GM10248 (cell line): ENCODE measurements at regions not wholly inside any gene's neighbourhood (a gene's known extent, or its start where the extent isn't known, plus 50 kb on each side); places are given as distances from the start of the nearest gene placed in this dataset.

Experiments
- CTCF ChIA-PET: fragments of 300-600 bp; sonication (Branson Sonifier 250); formaldehyde crosslinking; extraction: SDS; loops from one replicate; lab custom pipeline; 2021; ENCODE audit warnings: antibody characterized with exemption; lab: Yijun Ruan, JAX
- POLR2A ChIA-PET: fragments of 350-650 bp; sonication (Branson Sonifier 250); formaldehyde crosslinking; extraction: SDS; loops from one replicate; lab custom pipeline; 2020; ENCODE audit warnings: antibody characterized with exemption; lab: Yijun Ruan, JAX
- DNase-seq: peaks from one replicate; pipeline ENCODE4 v3.0.0; 2012; ENCODE audit errors: extremely low spot score
- TF ChIP-seq, protein P1 (sequence below): IDR thresholded peaks from 2 replicates; pipeline ENCODE4 v1.5.1; 2012; ENCODE audit warnings: mild to moderate bottlenecking, low read depth; ENCODE audit errors: extremely low read depth, missing control alignments, control extremely low read depth

DNA sequence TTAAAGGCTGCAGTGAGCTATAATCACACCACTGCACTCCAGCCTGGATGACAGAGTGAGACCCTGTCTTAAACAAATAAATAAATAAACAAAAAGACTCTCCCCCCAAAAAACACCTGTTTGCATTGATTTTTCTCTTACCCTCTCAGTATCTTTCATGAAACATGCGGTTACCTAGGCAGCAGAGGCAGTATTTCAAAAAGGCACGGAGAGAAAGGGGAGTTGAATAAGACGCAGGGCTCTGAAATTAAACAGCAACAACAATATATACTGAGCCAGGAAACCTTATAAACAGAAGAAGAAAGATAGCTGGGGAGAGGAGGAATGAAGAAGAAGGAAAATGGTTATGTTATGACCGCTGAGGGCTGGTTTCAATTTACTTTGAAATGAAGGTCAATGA lies 277.6 kb downstream of the BTG1 start:
- ChIA-PET POLR2A (no interaction called here), CTCF (interaction anchor here (1.9 kb wide), 1 partner anchor 14 kb away, joined by 4 read pairs; no protein-coding TSS in a partner anchor)
- no peak for DNase-seq
- TF ChIP-seq, protein P1, sequence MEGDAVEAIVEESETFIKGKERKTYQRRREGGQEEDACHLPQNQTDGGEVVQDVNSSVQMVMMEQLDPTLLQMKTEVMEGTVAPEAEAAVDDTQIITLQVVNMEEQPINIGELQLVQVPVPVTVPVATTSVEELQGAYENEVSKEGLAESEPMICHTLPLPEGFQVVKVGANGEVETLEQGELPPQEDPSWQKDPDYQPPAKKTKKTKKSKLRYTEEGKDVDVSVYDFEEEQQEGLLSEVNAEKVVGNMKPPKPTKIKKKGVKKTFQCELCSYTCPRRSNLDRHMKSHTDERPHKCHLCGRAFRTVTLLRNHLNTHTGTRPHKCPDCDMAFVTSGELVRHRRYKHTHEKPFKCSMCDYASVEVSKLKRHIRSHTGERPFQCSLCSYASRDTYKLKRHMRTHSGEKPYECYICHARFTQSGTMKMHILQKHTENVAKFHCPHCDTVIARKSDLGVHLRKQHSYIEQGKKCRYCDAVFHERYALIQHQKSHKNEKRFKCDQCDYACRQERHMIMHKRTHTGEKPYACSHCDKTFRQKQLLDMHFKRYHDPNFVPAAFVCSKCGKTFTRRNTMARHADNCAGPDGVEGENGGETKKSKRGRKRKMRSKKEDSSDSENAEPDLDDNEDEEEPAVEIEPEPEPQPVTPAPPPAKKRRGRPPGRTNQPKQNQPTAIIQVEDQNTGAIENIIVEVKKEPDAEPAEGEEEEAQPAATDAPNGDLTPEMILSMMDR, result no peak

GRCh38 chr12:91866566-91866965 lies 279.1 kb downstream of the BTG1 start:
- CTCF ChIA-PET, result interaction anchor here (1.0 to 1.9 kb wide), 3 partner anchors 16 to 55 kb away, joined by 3 to 5 read pairs (median 4); no protein-coding TSS in a partner anchor
- TF ChIP-seq, protein P1, result no peak
- POLR2A ChIA-PET, result no interaction called here
- DNase-seq, result no peak

DNA sequence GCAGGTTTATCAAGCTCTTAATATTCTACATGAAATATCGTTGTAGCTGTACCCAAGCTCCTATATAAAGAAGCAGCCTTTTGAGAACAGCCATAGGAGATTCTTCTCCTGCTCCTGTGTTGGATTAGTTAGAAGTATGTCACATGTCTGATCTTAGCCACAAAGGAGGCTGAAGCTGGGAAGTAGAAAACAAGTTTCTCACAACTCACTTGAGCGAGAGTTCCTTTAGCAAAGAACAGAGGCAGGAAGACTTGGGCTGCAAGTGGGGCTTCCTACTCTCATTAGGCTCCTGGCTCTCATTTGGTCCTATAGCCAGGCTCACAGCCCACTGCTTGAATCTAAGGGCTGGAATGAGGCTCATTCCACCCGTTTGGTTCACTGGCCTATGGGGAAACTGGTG lies 281.9 kb downstream of the BTG1 start:
- TF ChIP-seq, protein P1, result no peak
- ChIA-PET POLR2A (no interaction called here), CTCF (interaction anchor here (1.1 to 1.6 kb wide), 3 partner anchors 11 to 498 kb away, joined by 3 to 4 read pairs (median 3); no protein-coding TSS in a partner anchor)
- DNase-seq, result no peak

DNA sequence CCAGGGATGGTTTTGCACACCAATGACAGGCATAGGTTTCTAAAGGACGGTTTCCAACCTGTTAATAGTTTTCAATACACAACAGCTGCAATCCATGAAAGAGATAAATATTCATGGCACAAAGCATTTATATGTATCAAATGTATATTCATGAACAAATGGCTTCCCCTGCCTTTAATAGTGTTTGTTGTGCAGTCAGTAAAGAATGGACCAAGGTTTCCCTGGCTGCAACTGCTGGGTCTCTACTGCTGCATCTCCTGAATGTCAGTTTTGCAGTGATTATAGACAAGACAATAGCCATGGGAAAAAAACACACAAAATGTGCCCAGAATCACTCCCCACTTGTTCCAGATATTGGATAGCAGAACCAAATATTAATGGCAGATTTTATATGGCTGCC lies 284.1 kb downstream of the BTG1 start:
- CTCF ChIA-PET, result no interaction called here

GRCh38 chr12:91859347-91859746 lies 286.3 kb downstream of the BTG1 start:
- TF ChIP-seq, protein P1, result no peak
- POLR2A ChIA-PET, result no interaction called here
- CTCF ChIA-PET, result interaction anchor here (1.1 kb wide), 1 partner anchor 24 kb away, joined by 3 read pairs; no protein-coding TSS in a partner anchor
- DNase-seq, result no peak

More for the DNA sequence above, 284.1 kb downstream of the BTG1 start:
- TF ChIP-seq, protein P1, result no peak
- DNase-seq, result no peak
- POLR2A ChIA-PET, result no interaction called here

GRCh38 chr12:91857813-91858542 lies 287.7 kb downstream of the BTG1 start:
- ChIA-PET CTCF (interaction anchor here (2.1 kb wide), 1 partner anchor 46 kb away, joined by 7 read pairs; no protein-coding TSS in a partner anchor), POLR2A (no interaction called here)
- TF ChIP-seq, protein P1, result no peak

More at GRCh38 chr12:91857813-91858542, 287.7 kb downstream of the BTG1 start:
- no peak for DNase-seq
